ENCODE measurements at regions not wholly inside any gene's neighbourhood (a gene's known extent, or its start where the extent isn't known, plus 50 kb on each side); places are given as distances from the start of the nearest gene placed in this dataset.

- TF ChIP-seq CTCF (conservative IDR thresholded peaks at IDR 0.05; ENCODE audit: low read depth, low read length) (no peak), POLR2A (IDR thresholded peaks at IDR 0.05; ENCODE audit: low read depth, low read length) (no peak), CHD1 (IDR thresholded peaks at IDR 0.05; ENCODE audit: low read depth, low read length) (no peak), FOS (IDR thresholded peaks at IDR 0.05; ENCODE audit: low read depth, low read length) (no peak)
These were observed 455.5 kb upstream of the RORB start for GRCh38 chr9:74041588-74041987.

Measured in IMR-90 (cell line).